ENCODE measurements at regions not wholly inside any gene's neighbourhood (a gene's known extent, or its start where the extent isn't known, plus 50 kb on each side); places are given as distances from the start of the nearest gene placed in this dataset.

- WGBS, result 61% methylated on average over 24 of the region's 24 CpGs
- TF ChIP-seq TAF1 (conservative IDR thresholded peaks at IDR 0.05) (no peak), JUND (IDR thresholded peaks at IDR 0.05) (no peak)
- Histone ChIP-seq H3K27me3 (ENCODE audit: control insufficient read depth in 4 of 4, insufficient read depth in 4 of 4, low read length in 3 of 4) (peaks cover 0 to 2% (median 0%) of the 10 kb centered on the region in 4 donors), H3K36me3 (ENCODE audit: control insufficient read depth in 4 of 4, insufficient read depth in 3 of 4, low read depth in 1 of 4, low read length in 3 of 4) (no peaks in the 10 kb centered on the region), H3K4me1 (ENCODE audit: control insufficient read depth in 4 of 4, insufficient read depth in 4 of 4, low read length in 3 of 4) (peaks cover 4 to 10% (median 9%) of the 10 kb centered on the region in 4 donors), H3K4me3 (ENCODE audit: low read depth in 1 of 3, low read length in 3 of 3) (no peak overlapping the region), H3K9ac (ENCODE audit: low read depth in 1 of 2, low read length in 2 of 2) (no peak overlapping the region), H3K9me3 (ENCODE audit: control insufficient read depth in 4 of 4, low read length in 3 of 4) (no peaks in the 10 kb centered on the region), H3K27ac (ENCODE audit: low read depth in 1 of 2, low read length in 2 of 2) (no peak overlapping the region)
- DNase-seq (ENCODE audit: low spot score), result no peak
Observed at GRCh38 chr2:239745386-239746227, 279.5 kb downstream of the NDUFA10 start.

- H3K9me3 ChIP-seq (ENCODE audit: control insufficient read depth in 4 of 4, low read length in 3 of 4), result no peaks in the 10 kb centered on the region
- no peak overlapping the region for H3K4me3 ChIP-seq (ENCODE audit: low read depth in 1 of 3, low read length in 3 of 3)
- H3K9ac ChIP-seq (ENCODE audit: low read depth in 1 of 2, low read length in 2 of 2), result no peak overlapping the region
- no peak for TF ChIP-seq GABPA (IDR thresholded peaks at IDR 0.05 in 1 of 2, conservative IDR thresholded peaks at IDR 0.05 in 1 of 2)
- H3K27ac ChIP-seq (ENCODE audit: low read depth in 1 of 2, low read length in 2 of 2), result no peak overlapping the region
- no peaks in the 10 kb centered on the region for H3K36me3 ChIP-seq (ENCODE audit: control insufficient read depth in 4 of 4, insufficient read depth in 3 of 4, low read depth in 1 of 4, low read length in 3 of 4)
- 90% methylated on average over 22 of the region's 22 CpGs for WGBS
- H3K4me1 ChIP-seq (ENCODE audit: control insufficient read depth in 4 of 4, insufficient read depth in 4 of 4, low read length in 3 of 4), result peaks cover 4 to 10% (median 9%) of the 10 kb centered on the region in 4 donors
- peaks cover 0 to 2% (median 0%) of the 10 kb centered on the region in 4 donors for H3K27me3 ChIP-seq (ENCODE audit: control insufficient read depth in 4 of 4, insufficient read depth in 4 of 4, low read length in 3 of 4)
- DNase-seq (ENCODE audit: low spot score), result no peak
Observed at GRCh38 chr2:239744706-239745340, 280.3 kb downstream of the NDUFA10 start.

- WGBS, result 87% methylated on average over 6 of the region's 6 CpGs
Observed at GRCh38 chr2:239743206-239743605, 281.9 kb downstream of the NDUFA10 start.

More at GRCh38 chr2:239743206-239743605, 281.9 kb downstream of the NDUFA10 start:
- TF ChIP-seq ZBTB33 (IDR thresholded peaks at IDR 0.05) (no peak), FOXA2 (IDR thresholded peaks at IDR 0.05) (no peak), YY1 (IDR thresholded peaks at IDR 0.05) (no peak), CTCF (IDR thresholded peaks at IDR 0.05; ENCODE audit: low read depth, low read length, missing input control) (no peak)
- no peaks in the 10 kb centered on the region for H3K9me3 ChIP-seq (ENCODE audit: control insufficient read depth in 4 of 4, low read length in 3 of 4)
- H3K9ac ChIP-seq (ENCODE audit: low read depth in 1 of 2, low read length in 2 of 2), result no peak overlapping the region
- no peak for DNase-seq (ENCODE audit: low spot score)
- H3K36me3 ChIP-seq (ENCODE audit: control insufficient read depth in 4 of 4, insufficient read depth in 3 of 4, low read depth in 1 of 4, low read length in 3 of 4), result no peaks in the 10 kb centered on the region
- peaks cover 0 to 2% (median 0%) of the 10 kb centered on the region in 4 donors for H3K27me3 ChIP-seq (ENCODE audit: control insufficient read depth in 4 of 4, insufficient read depth in 4 of 4, low read length in 3 of 4)
- H3K27ac ChIP-seq (ENCODE audit: low read depth in 1 of 2, low read length in 2 of 2), result no peak overlapping the region
- peaks cover 4 to 10% (median 9%) of the 10 kb centered on the region in 4 donors for H3K4me1 ChIP-seq (ENCODE audit: control insufficient read depth in 4 of 4, insufficient read depth in 4 of 4, low read length in 3 of 4)
- no peak overlapping the region for H3K4me3 ChIP-seq (ENCODE audit: low read depth in 1 of 3, low read length in 3 of 3)

All from liver (tissue), 8 donors.